OCI-LY3 (cell line): ENCODE measurements at regions not wholly inside any gene's neighbourhood (a gene's known extent, or its start where the extent isn't known, plus 50 kb on each side); places are given as distances from the start of the nearest gene placed in this dataset.

Experiments
- H2AFZ ChIP-seq: fragments of 200-600, 300-600 bp; shearing (Covaris generic); 2 replicates; pipeline ENCODE4 v1.6.0; 2014; ENCODE audit warnings: antibody characterized with exemption, low read depth, low read length
- H3K27ac ChIP-seq: fragments of 200-600, 300-600 bp; sonication (generic); 2 replicates; pipeline ENCODE4 v1.5.1; 2014; ENCODE audit warnings: mild to moderate bottlenecking, low read length, moderate library complexity, mixed read lengths
- H3K27me3 ChIP-seq: fragments of 200-600, 300-600 bp; sonication (generic); 2 replicates; pipeline ENCODE4 v1.6.1; 2014; ENCODE audit warnings: low read depth, low read length, mixed read lengths
- H3K36me3 ChIP-seq: fragments of 200-600, 300-600 bp; sonication (generic); replicated peaks from 2 replicates; pipeline ENCODE3; 2014; ENCODE audit warnings: low read depth, low read length, mixed read lengths
- H3K4me1 ChIP-seq: fragments of 300-600, 200-600 bp; sonication (generic); 2 replicates; pipeline ENCODE4 v1.6.1; 2014; ENCODE audit warnings: low read length, mixed read lengths
- H3K4me2 ChIP-seq: fragments of 200-600, 300-600 bp; sonication (generic); 2 replicates; pipeline ENCODE4 v1.6.1; 2014; ENCODE audit warnings: low read length, mixed read lengths
- H3K4me3 ChIP-seq: fragments of 300-600, 200-600 bp; sonication (generic); 2 replicates; pipeline ENCODE4 v1.5.1; 2014; ENCODE audit warnings: antibody characterized with exemption, mild to moderate bottlenecking, low read length, moderate library complexity
- H3K79me2 ChIP-seq: fragments of 300-600, 200-600 bp; shearing (Covaris generic); 2 replicates; pipeline ENCODE4 v1.6.1; 2014; ENCODE audit warnings: mild to moderate bottlenecking, low read length, mixed read lengths
- H3K9ac ChIP-seq: fragments of 300-600, 200-600 bp; shearing (Covaris generic); 2 replicates; pipeline ENCODE4 v1.6.0; 2014; ENCODE audit warnings: mild to moderate bottlenecking, low read length, moderate library complexity
- H3K9me3 ChIP-seq: fragments of 200-600, 300-600 bp; shearing (Covaris generic); 2 replicates; pipeline ENCODE4 v1.6.1; 2014; ENCODE audit warnings: low read length, mixed read lengths; ENCODE audit not compliant: insufficient read depth
- H4K20me1 ChIP-seq: fragments of 200-600, 300-600 bp; sonication (generic); 2 replicates; pipeline ENCODE4 v1.6.1; 2016; ENCODE audit warnings: low read length, mixed read lengths; ENCODE audit not compliant: insufficient read depth
- CTCF ChIP-seq: fragments of 200-600, 300-600 bp; sonication (generic); IDR thresholded peaks from 2 replicates; pipeline ENCODE4 v1.5.1; 2014; ENCODE audit warnings: antibody characterized with exemption, low read length, low read depth
- EZH2phosphoT487 ChIP-seq: fragments of 200-600 bp; shearing (Covaris generic); IDR thresholded peaks from 2 replicates; pipeline ENCODE4 v1.6.1; 2018; ENCODE audit warnings: antibody characterized with exemption, mixed run types, low read depth

GRCh38 chr11:107183953-107184352 is 165.7 kb upstream of the GUCY1A2 start:
- H3K9ac ChIP-seq: no peak overlapping the region
- H2AFZ ChIP-seq: no peak overlapping the region
- H3K9me3 ChIP-seq: no peaks in the 10 kb centered on the region
- no peak overlapping the region for H3K4me2 ChIP-seq
- no peaks in the 10 kb centered on the region for H4K20me1 ChIP-seq
- H3K79me2 ChIP-seq: no peaks in the 10 kb centered on the region
- H3K27me3 ChIP-seq: no peaks in the 10 kb centered on the region
- H3K4me3 ChIP-seq: no peak overlapping the region
- TF ChIP-seq CTCF: no peak
- no peak for TF ChIP-seq EZH2phosphoT487
- no peaks in the 10 kb centered on the region for H3K4me1 ChIP-seq
- no peak overlapping the region for H3K27ac ChIP-seq
- H3K36me3 ChIP-seq: no peaks in the 10 kb centered on the region

DNA sequence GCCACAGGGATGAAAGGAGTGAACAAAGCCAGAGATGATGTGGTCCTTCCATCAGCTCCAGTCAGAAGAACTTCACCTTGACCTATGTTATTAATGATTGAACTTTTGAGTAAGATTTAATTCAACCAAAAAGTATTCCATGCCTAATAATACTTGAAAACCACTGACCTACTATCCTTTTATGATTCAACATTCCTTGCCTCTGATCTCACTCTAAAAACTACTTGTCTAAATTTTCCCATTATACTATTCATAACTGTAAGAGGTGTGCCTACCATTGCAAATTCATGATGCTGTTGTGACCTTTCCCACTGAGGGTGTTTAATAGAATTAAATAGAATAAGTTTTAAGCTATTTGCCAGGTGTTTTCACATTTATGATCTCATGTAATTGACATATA is 164.7 kb upstream of the GUCY1A2 start:
- no peaks in the 10 kb centered on the region for H3K27me3 ChIP-seq
- H3K27ac ChIP-seq: no peak overlapping the region
- H2AFZ ChIP-seq: no peak overlapping the region
- no peak overlapping the region for H3K4me3 ChIP-seq
- H3K9ac ChIP-seq: no peak overlapping the region
- H3K79me2 ChIP-seq: no peaks in the 10 kb centered on the region
- no peak overlapping the region for H3K4me2 ChIP-seq
- no peaks in the 10 kb centered on the region for H4K20me1 ChIP-seq
- H3K36me3 ChIP-seq: no peaks in the 10 kb centered on the region
- TF ChIP-seq CTCF: no peak
- TF ChIP-seq EZH2phosphoT487: no peak
- no peaks in the 10 kb centered on the region for H3K4me1 ChIP-seq
- no peaks in the 10 kb centered on the region for H3K9me3 ChIP-seq

- TF ChIP-seq EZH2phosphoT487 (no peak), CTCF (no peak)
- Histone ChIP-seq H3K27ac (no peak overlapping the region), H3K9me3 (no peaks in the 10 kb centered on the region), H3K9ac (no peak overlapping the region), H3K36me3 (no peaks in the 10 kb centered on the region), H3K27me3 (no peaks in the 10 kb centered on the region), H3K4me3 (no peak overlapping the region), H4K20me1 (no peaks in the 10 kb centered on the region), H2AFZ (no peak overlapping the region), H3K4me1 (no peaks in the 10 kb centered on the region), H3K79me2 (no peaks in the 10 kb centered on the region), H3K4me2 (no peak overlapping the region)
Measured at GRCh38 chr11:107180236-107180635, 162.0 kb upstream of the GUCY1A2 start.

GRCh38 chr11:107179829-107180228 is 161.6 kb upstream of the GUCY1A2 start:
- Histone ChIP-seq H2AFZ (no peak overlapping the region), H3K36me3 (no peaks in the 10 kb centered on the region), H3K4me3 (no peak overlapping the region), H3K27ac (no peak overlapping the region), H3K9me3 (no peaks in the 10 kb centered on the region), H3K79me2 (no peaks in the 10 kb centered on the region), H3K4me2 (no peak overlapping the region), H3K9ac (no peak overlapping the region), H4K20me1 (no peaks in the 10 kb centered on the region), H3K27me3 (no peaks in the 10 kb centered on the region), H3K4me1 (no peaks in the 10 kb centered on the region)
- TF ChIP-seq CTCF (no peak), EZH2phosphoT487 (no peak)
